Natural killer cell (primary cell): ENCODE measurements at regions not wholly inside any gene's neighbourhood (a gene's known extent, or its start where the extent isn't known, plus 50 kb on each side); places are given as distances from the start of the nearest gene placed in this dataset.

Experiments used
- ATAC-seq, 3 donors: fragments of 150-1000 bp in 2 of 3; fragments of 200-7000 bp in 1 of 3; cut with Tn5 transposase; 1 replicate in 1 of 3; 2 replicates in 2 of 3; pipeline ENCODE4 v1.10.0; 2021; ENCODE audit warnings: mild to moderate bottlenecking in 2 of 3, moderate library complexity in 2 of 3
- DNase-seq, 2 donors: peaks; one replicate each; pipeline versions ENCODE4 v3.0.0 to v3.0.0-alpha.2; 2013 to 2021; ENCODE audit warnings: mixed read lengths in 1 of 2
- H3K27ac ChIP-seq: one replicate; pipeline ENCODE4 v1.5.1; 2013; ENCODE audit warnings: mild to moderate bottlenecking, low read length
- H3K27me3 ChIP-seq: one replicate; pipeline ENCODE4 v1.6.1; 2013; ENCODE audit warnings: low read length; ENCODE audit not compliant: control insufficient read depth, insufficient read depth
- H3K36me3 ChIP-seq: one replicate; pipeline ENCODE4 v1.6.1; 2013; ENCODE audit warnings: low read length; ENCODE audit not compliant: control insufficient read depth, insufficient read depth
- H3K4me1 ChIP-seq: one replicate; pipeline ENCODE4 v1.6.1; 2013; ENCODE audit warnings: low read length; ENCODE audit not compliant: control insufficient read depth, insufficient read depth
- H3K4me3 ChIP-seq: one replicate; pipeline ENCODE4 v1.5.1; 2013; ENCODE audit warnings: low read length
- H3K9me3 ChIP-seq: one replicate; pipeline ENCODE4 v1.6.1; 2013; ENCODE audit warnings: low read length; ENCODE audit not compliant: control insufficient read depth, insufficient read depth
- H3K27ac Mint-ChIP-seq, 2 donors: one replicate each; pipeline ENCODE4 v1.8.0; 2022; ENCODE audit warnings: mild to moderate bottlenecking in 2 of 2, mixed read lengths in 2 of 2, moderate library complexity in 1 of 2
- H3K27me3 Mint-ChIP-seq, 2 donors: one replicate each; pipeline ENCODE4 v1.8.0; 2022; ENCODE audit warnings: low read depth in 2 of 2, mixed read lengths in 2 of 2
- H3K36me3 Mint-ChIP-seq: one replicate; pipeline ENCODE4 v1.8.0; 2022; ENCODE audit warnings: mixed read lengths
- H3K4me1 Mint-ChIP-seq, 2 donors: one replicate each; pipeline ENCODE4 v1.8.0; 2022; ENCODE audit warnings: mixed read lengths in 2 of 2
- H3K4me3 Mint-ChIP-seq: one replicate; pipeline ENCODE4 v1.8.0; 2022; ENCODE audit warnings: mild to moderate bottlenecking, moderate library complexity, mixed read lengths
- H3K9me3 Mint-ChIP-seq, 2 donors: one replicate each; pipeline ENCODE4 v1.8.0; 2022; ENCODE audit warnings: mixed read lengths in 2 of 2
- WGBS: methylation state at CpG from one replicate; pipeline ENCODE4 v1.1.7; 2013; ENCODE audit warnings: missing lambda C conversion rate; ENCODE audit not compliant: insufficient coverage; 5-methylcytosine and 5-hydroxymethylcytosine counted together
- intact Hi-C: fragments of 100-400 bp; cut with micrococcal nuclease; formaldehyde crosslinking; loops from one replicate; pipeline ENCODE4 v1.14.2; 2022
- TF ChIP-seq, protein P1 (sequence below): fragments of 200-600 bp; IDR thresholded peaks from one replicate; pipeline ENCODE4 v1.8.0; 2022; ENCODE audit warnings: antibody characterized with exemption

DNA sequence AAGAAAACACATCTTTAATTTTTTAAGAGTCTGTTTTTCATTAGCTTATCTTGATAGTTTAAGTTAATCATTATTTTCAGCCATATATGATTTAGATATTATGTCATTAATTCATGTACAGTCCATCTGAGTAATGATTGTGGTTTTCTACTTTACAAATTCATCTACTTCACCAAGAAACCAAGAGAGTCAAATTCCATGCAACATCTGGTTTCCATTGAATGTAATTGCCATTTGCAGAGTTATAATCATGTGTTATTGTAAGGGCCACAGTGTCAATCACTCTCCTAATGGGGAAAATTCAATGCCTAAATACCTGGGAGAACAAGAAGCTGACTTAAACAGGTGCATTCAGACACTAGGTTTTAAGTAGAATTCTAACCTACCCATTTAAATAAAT is 217.2 kb upstream of the OSR1 start:
- no peak for ATAC-seq
- H3K4me1 ChIP-seq: no peaks in the 10 kb centered on the region

DNA sequence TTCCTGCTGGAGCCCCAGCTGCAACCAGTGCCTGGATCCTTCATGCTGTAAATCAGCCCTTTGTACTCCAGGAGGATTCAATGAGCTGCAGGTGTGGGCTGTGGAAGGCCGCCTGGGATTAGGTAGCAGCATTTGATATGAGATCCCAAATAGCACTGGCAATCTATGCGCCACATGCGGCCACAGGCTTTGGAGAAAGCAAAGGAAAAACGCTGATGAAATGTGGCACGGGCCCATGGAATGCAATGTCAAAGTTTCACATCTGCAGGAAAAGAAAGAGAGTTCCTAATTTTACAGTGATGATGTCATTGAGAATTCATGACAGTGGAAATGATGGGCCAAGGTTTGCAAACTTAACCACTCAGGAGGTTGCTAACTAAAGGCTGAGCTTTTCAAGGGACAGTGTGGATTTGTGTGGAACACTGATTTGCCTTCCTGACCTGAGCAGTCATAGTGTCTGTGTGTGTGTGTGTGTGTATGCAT is 216.4 kb upstream of the OSR1 start:
- DNase-seq (no peak), ATAC-seq (no peak)
- Histone ChIP-seq H3K9me3 (no peaks in the 10 kb centered on the region), H3K36me3 (no peaks in the 10 kb centered on the region), H3K4me3 (no peak overlapping the region), H3K4me1 (no peaks in the 10 kb centered on the region), H3K27ac (no peak overlapping the region), H3K27me3 (no peaks in the 10 kb centered on the region)
- 67% methylated on average over 5 of the region's 5 CpGs for WGBS
- no peaks in the 10 kb centered on the region for H3K36me3 Mint-ChIP-seq
- H3K27me3 Mint-ChIP-seq: no peaks in the 10 kb centered on the region
- H3K27ac Mint-ChIP-seq: no peak overlapping the region
- intact Hi-C loops: no loop called here
- TF ChIP-seq, protein P1, sequence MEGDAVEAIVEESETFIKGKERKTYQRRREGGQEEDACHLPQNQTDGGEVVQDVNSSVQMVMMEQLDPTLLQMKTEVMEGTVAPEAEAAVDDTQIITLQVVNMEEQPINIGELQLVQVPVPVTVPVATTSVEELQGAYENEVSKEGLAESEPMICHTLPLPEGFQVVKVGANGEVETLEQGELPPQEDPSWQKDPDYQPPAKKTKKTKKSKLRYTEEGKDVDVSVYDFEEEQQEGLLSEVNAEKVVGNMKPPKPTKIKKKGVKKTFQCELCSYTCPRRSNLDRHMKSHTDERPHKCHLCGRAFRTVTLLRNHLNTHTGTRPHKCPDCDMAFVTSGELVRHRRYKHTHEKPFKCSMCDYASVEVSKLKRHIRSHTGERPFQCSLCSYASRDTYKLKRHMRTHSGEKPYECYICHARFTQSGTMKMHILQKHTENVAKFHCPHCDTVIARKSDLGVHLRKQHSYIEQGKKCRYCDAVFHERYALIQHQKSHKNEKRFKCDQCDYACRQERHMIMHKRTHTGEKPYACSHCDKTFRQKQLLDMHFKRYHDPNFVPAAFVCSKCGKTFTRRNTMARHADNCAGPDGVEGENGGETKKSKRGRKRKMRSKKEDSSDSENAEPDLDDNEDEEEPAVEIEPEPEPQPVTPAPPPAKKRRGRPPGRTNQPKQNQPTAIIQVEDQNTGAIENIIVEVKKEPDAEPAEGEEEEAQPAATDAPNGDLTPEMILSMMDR: no peak
- no peaks in the 10 kb centered on the region for H3K4me1 Mint-ChIP-seq
- H3K9me3 Mint-ChIP-seq: peaks cover 0 to 4% of the 10 kb centered on the region in 2 donors
- no peak overlapping the region for H3K4me3 Mint-ChIP-seq

More for the DNA sequence above, 217.2 kb upstream of the OSR1 start:
- Histone ChIP-seq H3K27me3 (no peaks in the 10 kb centered on the region), H3K27ac (no peak overlapping the region), H3K9me3 (no peaks in the 10 kb centered on the region), H3K36me3 (no peaks in the 10 kb centered on the region), H3K4me3 (no peak overlapping the region)
- H3K4me1 Mint-ChIP-seq: no peaks in the 10 kb centered on the region
- DNase-seq: no peak
- H3K4me3 Mint-ChIP-seq: no peak overlapping the region
- peaks cover 0 to 5% of the 10 kb centered on the region in 2 donors for H3K9me3 Mint-ChIP-seq
- intact Hi-C loops: no loop called here
- no peaks in the 10 kb centered on the region for H3K27me3 Mint-ChIP-seq
- no peaks in the 10 kb centered on the region for H3K36me3 Mint-ChIP-seq
- TF ChIP-seq, protein P1: no peak
- no peak overlapping the region for H3K27ac Mint-ChIP-seq

DNA sequence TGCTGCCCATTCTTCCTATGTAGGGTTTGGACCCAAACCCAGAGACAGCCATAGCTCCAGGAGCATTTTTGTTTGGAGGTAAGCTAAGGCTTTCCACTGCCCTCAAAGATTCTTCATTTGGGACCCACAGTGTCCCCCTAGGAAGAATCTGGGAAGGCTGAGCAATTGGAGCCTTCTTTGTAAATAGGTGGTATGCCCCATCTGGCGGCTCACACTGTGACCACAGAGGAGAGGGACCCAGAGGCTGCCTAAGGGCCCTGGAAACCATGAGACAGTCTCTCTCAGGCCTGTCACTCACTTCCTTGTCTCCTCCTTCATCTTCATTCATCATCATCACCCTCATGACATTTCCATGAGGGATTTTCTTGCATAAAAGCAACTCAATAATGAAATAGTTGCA is 215.4 kb upstream of the OSR1 start:
- H3K4me1 Mint-ChIP-seq: no peaks in the 10 kb centered on the region
- Histone ChIP-seq H3K27ac (no peak overlapping the region), H3K4me3 (no peak overlapping the region), H3K27me3 (no peaks in the 10 kb centered on the region), H3K36me3 (no peaks in the 10 kb centered on the region), H3K4me1 (no peaks in the 10 kb centered on the region), H3K9me3 (no peaks in the 10 kb centered on the region)
- WGBS: 76% methylated on average over 1 of the region's 1 CpG
- H3K27me3 Mint-ChIP-seq: no peaks in the 10 kb centered on the region
- H3K4me3 Mint-ChIP-seq: no peak overlapping the region
- H3K36me3 Mint-ChIP-seq: no peaks in the 10 kb centered on the region
- TF ChIP-seq, protein P1: no peak
- H3K9me3 Mint-ChIP-seq: peaks cover 0 to 2% of the 10 kb centered on the region in 2 donors
- no peak for DNase-seq
- ATAC-seq: no peak
- intact Hi-C loops: no loop called here
- no peak overlapping the region for H3K27ac Mint-ChIP-seq

DNA sequence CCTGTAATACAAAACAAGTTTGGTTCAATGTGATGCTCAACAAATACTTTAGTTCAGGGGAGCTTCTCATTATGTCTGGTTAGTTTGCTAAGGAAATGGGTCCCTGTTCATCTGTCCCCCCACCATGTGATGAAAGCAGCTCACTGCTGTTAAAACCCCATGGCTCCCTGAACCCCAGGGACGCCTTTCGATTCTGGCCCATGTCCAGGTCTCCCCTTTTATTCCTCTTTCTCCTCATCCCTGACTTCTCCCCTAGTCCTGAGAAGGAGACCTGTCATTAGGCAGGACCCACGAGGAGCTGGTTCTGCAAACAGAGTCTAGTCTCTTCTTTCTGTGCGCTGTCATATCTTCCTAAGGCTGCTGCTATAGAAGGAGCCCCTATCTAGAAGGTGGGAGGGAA is 213.3 kb upstream of the OSR1 start:
- H3K36me3 Mint-ChIP-seq: no peaks in the 10 kb centered on the region
- H3K4me1 Mint-ChIP-seq: no peaks in the 10 kb centered on the region
- peaks cover 0 to 2% of the 10 kb centered on the region in 2 donors for H3K9me3 Mint-ChIP-seq
- no peaks in the 10 kb centered on the region for H3K27me3 Mint-ChIP-seq
- H3K9me3 ChIP-seq: no peaks in the 10 kb centered on the region
- 71% methylated on average over 4 of the region's 4 CpGs for WGBS
- H3K27ac Mint-ChIP-seq: no peak overlapping the region
- H3K4me3 ChIP-seq: no peak overlapping the region
- no peaks in the 10 kb centered on the region for H3K27me3 ChIP-seq
- no peak overlapping the region for H3K27ac ChIP-seq
- no peak overlapping the region for H3K4me3 Mint-ChIP-seq
- TF ChIP-seq, protein P1: no peak
- no peak for DNase-seq
- intact Hi-C loops: no loop called here
- no peaks in the 10 kb centered on the region for H3K4me1 ChIP-seq
- no peaks in the 10 kb centered on the region for H3K36me3 ChIP-seq
- ATAC-seq: no peak
